CD4-positive, alpha-beta memory T cell (primary cell): ENCODE measurements at regions not wholly inside any gene's neighbourhood (a gene's known extent, or its start where the extent isn't known, plus 50 kb on each side); places are given as distances from the start of the nearest gene placed in this dataset.

Experiments
- CTCF ChIA-PET: fragments of 350-600 bp; sonication (Branson Sonifier 250); formaldehyde crosslinking; loops from one replicate; lab custom pipeline; 2021; ENCODE audit warnings: inconsistent platforms; ENCODE audit not compliant: partially characterized antibody; lab: Charles Lee
- POLR2A ChIA-PET: fragments of 350-600 bp; sonication (Branson Sonifier 250); formaldehyde crosslinking; loops from one replicate; lab custom pipeline; 2021; ENCODE audit not compliant: partially characterized antibody; lab: Charles Lee
- DNase-seq, 5 donors: peaks; one replicate each; pipeline versions ENCODE4 v3.0.0 to v3.0.0-alpha.2; 2020 to 2022; ENCODE audit warnings: mixed read lengths in 1 of 5
- H3K27ac ChIP-seq: one replicate; pipeline ENCODE4 v1.7.0; 2013; ENCODE audit warnings: low read depth, low read length
- H3K27me3 ChIP-seq: 2 replicates; pipeline ENCODE4 v1.7.0; 2013; ENCODE audit warnings: mild to moderate bottlenecking, low read length, moderate library complexity; ENCODE audit not compliant: insufficient read depth
- H3K36me3 ChIP-seq: 2 replicates; pipeline ENCODE4 v1.7.0; 2013; ENCODE audit warnings: mild to moderate bottlenecking, low read length, moderate library complexity; ENCODE audit not compliant: insufficient read depth
- H3K4me1 ChIP-seq: 2 replicates; pipeline ENCODE4 v1.7.0; 2013; ENCODE audit warnings: mild to moderate bottlenecking, low read length, moderate library complexity; ENCODE audit not compliant: insufficient read depth
- H3K4me3 ChIP-seq, 2 donors: one replicate each; pipeline ENCODE4 v1.7.0; 2013; ENCODE audit warnings: low read length in 2 of 2, mild to moderate bottlenecking in 1 of 2
- H3K9me3 ChIP-seq, 2 donors: one replicate each; pipeline ENCODE4 v1.7.0; 2013; ENCODE audit warnings: low read length in 2 of 2, control low read depth in 1 of 2; ENCODE audit not compliant: control insufficient read depth in 1 of 2
- H3K27ac Mint-ChIP-seq, 7 donors: one replicate each; pipeline ENCODE4 v1.8.0; 2020 to 2021; ENCODE audit warnings: mixed read lengths in 7 of 7, mild to moderate bottlenecking in 6 of 7, inconsistent platforms in 3 of 7, moderate library complexity in 3 of 7
- H3K27me3 Mint-ChIP-seq, 2 donors: one replicate each; pipeline ENCODE4 v1.8.0; 2020 to 2021; ENCODE audit warnings: mixed read lengths in 2 of 2
- H3K36me3 Mint-ChIP-seq, 2 donors: one replicate each; pipeline ENCODE4 v1.8.0; 2020 to 2021; ENCODE audit warnings: mixed read lengths in 2 of 2, inconsistent platforms in 1 of 2, mild to moderate bottlenecking in 1 of 2
- H3K4me1 Mint-ChIP-seq, 4 donors: one replicate each; pipeline ENCODE4 v1.8.0; 2020 to 2021; ENCODE audit warnings: mixed read lengths in 4 of 4, mild to moderate bottlenecking in 1 of 4
- H3K4me3 Mint-ChIP-seq, 8 donors: one replicate each; pipeline ENCODE4 v1.8.0; 2020 to 2021; ENCODE audit warnings: mixed read lengths in 8 of 8, mild to moderate bottlenecking in 7 of 8, moderate library complexity in 6 of 8, inconsistent platforms in 3 of 8
- H3K9me3 Mint-ChIP-seq, 8 donors: one replicate each; pipeline ENCODE4 v1.8.0; 2020 to 2021; ENCODE audit warnings: mixed read lengths in 8 of 8, mild to moderate bottlenecking in 5 of 8, inconsistent platforms in 3 of 8, moderate library complexity in 1 of 8
- intact Hi-C: fragments of 100-400 bp; cut with micrococcal nuclease; formaldehyde crosslinking; loops from one replicate; pipeline ENCODE4 v1.15.1; 2023

DNA sequence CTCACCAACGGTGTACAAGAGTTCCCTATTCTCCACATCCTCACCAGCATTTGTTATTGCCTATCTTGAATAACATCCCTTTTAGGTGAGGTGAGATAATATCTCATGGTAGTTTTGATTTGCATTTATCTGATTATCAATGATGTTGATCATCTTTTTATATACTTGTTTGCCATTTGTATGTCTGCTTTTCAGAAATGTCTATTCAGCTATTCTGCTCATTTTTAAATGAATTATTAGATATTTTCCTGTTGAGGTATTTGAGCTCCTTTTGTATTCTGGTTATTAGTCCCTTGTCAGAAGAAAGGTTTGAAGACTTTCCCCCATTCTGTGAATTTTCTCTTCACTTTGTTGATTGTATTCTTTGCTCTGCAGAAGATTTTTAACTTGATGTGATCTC lies 695.5 kb upstream of the DDX18 start:
- Mint-ChIP-seq H3K36me3 (no peaks in the 10 kb centered on the region), H3K27ac (no peak overlapping the region), H3K9me3 (peaks cover 0 to 7% (median 3%) of the 10 kb centered on the region in 8 donors), H3K27me3 (no peaks in the 10 kb centered on the region), H3K4me1 (no peaks in the 10 kb centered on the region), H3K4me3 (no peak overlapping the region)
- intact Hi-C loops, result no loop called here
- Histone ChIP-seq H3K27me3 (no peaks in the 10 kb centered on the region), H3K4me3 (no peak overlapping the region), H3K9me3 (no peaks in the 10 kb centered on the region), H3K4me1 (no peaks in the 10 kb centered on the region), H3K27ac (no peak overlapping the region), H3K36me3 (no peaks in the 10 kb centered on the region)
- no peak for DNase-seq
- ChIA-PET POLR2A (no interaction called here), CTCF (no interaction called here)

DNA sequence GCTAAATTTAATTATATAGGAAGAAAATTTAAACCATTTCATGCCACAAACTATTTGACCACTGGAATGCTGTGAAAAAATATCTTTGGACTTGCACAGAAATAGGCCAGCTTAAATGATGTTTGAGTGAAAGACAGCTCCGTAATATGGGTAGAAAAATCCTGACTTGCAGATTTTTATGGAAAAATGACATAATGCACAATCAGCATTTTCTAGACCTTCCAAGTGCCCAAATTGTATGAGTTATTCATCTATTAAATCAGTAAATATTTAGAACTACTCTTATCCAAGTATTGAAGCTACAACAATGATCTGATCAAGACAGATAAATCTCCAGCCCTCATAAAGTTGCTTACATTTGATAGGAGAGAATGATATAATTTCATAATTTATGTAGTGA lies 691.1 kb upstream of the DDX18 start:
- Mint-ChIP-seq H3K4me3 (no peak overlapping the region), H3K9me3 (peaks cover 0 to 17% (median 4%) of the 10 kb centered on the region in 8 donors), H3K27me3 (no peaks in the 10 kb centered on the region), H3K27ac (no peak overlapping the region), H3K4me1 (no peaks in the 10 kb centered on the region), H3K36me3 (no peaks in the 10 kb centered on the region)
- H3K4me3 ChIP-seq, result no peak overlapping the region
- no peak for DNase-seq
- no peak overlapping the region for H3K27ac ChIP-seq
- POLR2A ChIA-PET, result no interaction called here
- H3K36me3 ChIP-seq, result no peaks in the 10 kb centered on the region
- H3K4me1 ChIP-seq, result no peaks in the 10 kb centered on the region
- H3K9me3 ChIP-seq, result no peaks in the 10 kb centered on the region
- CTCF ChIA-PET, result no interaction called here
- H3K27me3 ChIP-seq, result no peaks in the 10 kb centered on the region
- intact Hi-C loops, result no loop called here

DNA sequence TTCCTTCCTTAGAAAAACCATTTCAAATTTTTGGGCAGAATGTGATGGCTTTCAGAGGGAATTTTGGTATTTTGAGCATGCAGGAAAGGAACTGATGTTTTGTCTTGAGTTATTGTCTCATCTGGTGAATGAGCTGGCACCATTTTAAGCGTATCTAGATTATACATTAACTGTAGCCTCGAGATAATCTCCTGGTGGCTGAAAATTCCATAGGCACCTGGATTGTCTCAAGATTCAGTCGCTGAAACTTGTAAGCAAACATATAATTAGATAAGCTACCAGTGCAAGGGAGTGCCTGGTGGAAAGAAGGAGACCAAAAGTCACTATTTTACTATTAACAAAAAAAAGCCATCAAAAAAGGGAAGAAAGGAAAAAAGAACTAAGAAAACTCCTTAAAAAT lies 687.8 kb upstream of the DDX18 start:
- DNase-seq, result no peak
- ChIA-PET POLR2A (no interaction called here), CTCF (no interaction called here)
- H3K4me1 ChIP-seq, result no peaks in the 10 kb centered on the region
- no peak overlapping the region for H3K4me3 ChIP-seq
- no peak overlapping the region for H3K27ac ChIP-seq
- Mint-ChIP-seq H3K4me1 (no peaks in the 10 kb centered on the region), H3K4me3 (no peak overlapping the region), H3K9me3 (peaks cover 2 to 14% (median 5%) of the 10 kb centered on the region in 8 donors), H3K36me3 (no peaks in the 10 kb centered on the region), H3K27ac (no peak overlapping the region), H3K27me3 (no peaks in the 10 kb centered on the region)
- H3K9me3 ChIP-seq, result no peaks in the 10 kb centered on the region
- H3K36me3 ChIP-seq, result no peaks in the 10 kb centered on the region
- intact Hi-C loops, result no loop called here
- no peaks in the 10 kb centered on the region for H3K27me3 ChIP-seq

DNA sequence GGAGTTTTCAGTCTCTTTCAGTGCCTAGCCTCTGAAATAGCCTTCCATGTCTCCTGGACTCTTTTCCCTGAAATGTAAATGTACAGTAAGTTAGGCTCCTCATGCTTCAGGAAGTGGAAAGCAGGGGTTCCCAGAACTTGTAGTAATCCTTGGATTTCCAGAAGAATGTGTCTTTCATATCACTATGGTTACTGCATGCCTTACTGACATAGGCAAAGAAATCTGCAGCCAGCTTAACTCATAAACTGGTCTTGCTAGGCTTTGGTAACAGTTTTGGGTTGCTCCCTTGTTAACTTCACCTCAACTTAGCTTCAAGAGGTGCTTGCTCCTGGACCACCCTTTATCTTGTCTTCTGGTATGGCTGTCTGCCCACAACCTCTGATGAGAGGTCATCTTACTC lies 686.8 kb upstream of the DDX18 start:
- no peak overlapping the region for H3K4me3 ChIP-seq
- no peaks in the 10 kb centered on the region for H3K9me3 ChIP-seq
- H3K4me1 ChIP-seq, result no peaks in the 10 kb centered on the region
- Mint-ChIP-seq H3K36me3 (no peaks in the 10 kb centered on the region), H3K4me3 (no peak overlapping the region), H3K4me1 (no peaks in the 10 kb centered on the region), H3K27me3 (no peaks in the 10 kb centered on the region), H3K9me3 (peaks cover 2 to 14% (median 5%) of the 10 kb centered on the region in 8 donors), H3K27ac (no peak overlapping the region)
- ChIA-PET CTCF (no interaction called here), POLR2A (no interaction called here)
- no peak overlapping the region for H3K27ac ChIP-seq
- DNase-seq, result no peak
- intact Hi-C loops, result no loop called here
- H3K27me3 ChIP-seq, result no peaks in the 10 kb centered on the region
- no peaks in the 10 kb centered on the region for H3K36me3 ChIP-seq

GRCh38 chr2:117128461-117128860 lies 686.0 kb upstream of the DDX18 start:
- Histone ChIP-seq H3K36me3 (no peaks in the 10 kb centered on the region), H3K4me3 (no peak overlapping the region), H3K27ac (no peak overlapping the region), H3K4me1 (no peaks in the 10 kb centered on the region), H3K27me3 (no peaks in the 10 kb centered on the region), H3K9me3 (no peaks in the 10 kb centered on the region)
- Mint-ChIP-seq H3K4me3 (no peak overlapping the region), H3K27ac (no peak overlapping the region), H3K4me1 (no peaks in the 10 kb centered on the region), H3K36me3 (no peaks in the 10 kb centered on the region), H3K9me3 (peaks cover 2 to 14% (median 5%) of the 10 kb centered on the region in 8 donors), H3K27me3 (no peaks in the 10 kb centered on the region)
- ChIA-PET CTCF (no interaction called here), POLR2A (no interaction called here)
- DNase-seq, result no peak
- intact Hi-C loops, result no loop called here

DNA sequence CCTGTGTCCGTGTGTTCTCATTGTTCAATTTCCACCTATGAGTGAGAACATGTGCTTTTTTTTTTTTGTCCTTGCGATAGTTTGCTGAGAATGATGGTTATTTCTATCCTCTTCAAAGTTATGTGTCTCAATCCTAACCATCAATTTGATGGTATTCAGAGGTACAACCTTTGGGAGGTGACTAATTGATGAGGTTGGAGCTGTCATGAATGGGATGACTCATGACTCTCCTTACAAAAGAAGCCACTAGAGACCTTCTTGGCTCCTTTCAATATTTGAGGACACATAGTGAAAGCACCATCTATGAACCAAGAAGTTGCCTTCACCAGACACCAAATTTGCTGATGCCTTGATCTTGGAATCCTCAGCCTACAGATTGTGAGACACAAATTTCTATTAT lies 677.1 kb upstream of the DDX18 start:
- Mint-ChIP-seq H3K27ac (no peak overlapping the region), H3K9me3 (peaks cover 0 to 10% (median 2%) of the 10 kb centered on the region in 8 donors), H3K4me3 (no peak overlapping the region), H3K4me1 (no peaks in the 10 kb centered on the region), H3K36me3 (no peaks in the 10 kb centered on the region), H3K27me3 (no peaks in the 10 kb centered on the region)
- Histone ChIP-seq H3K4me1 (no peaks in the 10 kb centered on the region), H3K36me3 (no peaks in the 10 kb centered on the region), H3K27me3 (no peaks in the 10 kb centered on the region), H3K27ac (no peak overlapping the region), H3K4me3 (no peak overlapping the region), H3K9me3 (no peaks in the 10 kb centered on the region)
- ChIA-PET POLR2A (no interaction called here), CTCF (no interaction called here)
- intact Hi-C loops, result no loop called here
- DNase-seq, result no peak

- H3K4me3 ChIP-seq, result no peak overlapping the region
- POLR2A ChIA-PET, result no interaction called here
- intact Hi-C loops, result no loop called here
- CTCF ChIA-PET, result no interaction called here
- H3K27ac ChIP-seq, result no peak overlapping the region
- Mint-ChIP-seq H3K27ac (no peak overlapping the region), H3K36me3 (peaks cover 0 to 5% of the 10 kb centered on the region in 2 donors), H3K9me3 (peaks cover 5 to 39% (median 19%) of the 10 kb centered on the region in 8 donors), H3K4me1 (no peaks in the 10 kb centered on the region), H3K27me3 (no peaks in the 10 kb centered on the region), H3K4me3 (no peak overlapping the region)
- no peaks in the 10 kb centered on the region for H3K9me3 ChIP-seq
- no peaks in the 10 kb centered on the region for H3K4me1 ChIP-seq
- H3K27me3 ChIP-seq, result no peaks in the 10 kb centered on the region
- DNase-seq, result no peak
- H3K36me3 ChIP-seq, result no peaks in the 10 kb centered on the region
Observed at GRCh38 chr2:117169036-117169765, 645.3 kb upstream of the DDX18 start.
